ENCODE measurements at regions not wholly inside any gene's neighbourhood (a gene's known extent, or its start where the extent isn't known, plus 50 kb on each side); places are given as distances from the start of the nearest gene placed in this dataset.

DNA sequence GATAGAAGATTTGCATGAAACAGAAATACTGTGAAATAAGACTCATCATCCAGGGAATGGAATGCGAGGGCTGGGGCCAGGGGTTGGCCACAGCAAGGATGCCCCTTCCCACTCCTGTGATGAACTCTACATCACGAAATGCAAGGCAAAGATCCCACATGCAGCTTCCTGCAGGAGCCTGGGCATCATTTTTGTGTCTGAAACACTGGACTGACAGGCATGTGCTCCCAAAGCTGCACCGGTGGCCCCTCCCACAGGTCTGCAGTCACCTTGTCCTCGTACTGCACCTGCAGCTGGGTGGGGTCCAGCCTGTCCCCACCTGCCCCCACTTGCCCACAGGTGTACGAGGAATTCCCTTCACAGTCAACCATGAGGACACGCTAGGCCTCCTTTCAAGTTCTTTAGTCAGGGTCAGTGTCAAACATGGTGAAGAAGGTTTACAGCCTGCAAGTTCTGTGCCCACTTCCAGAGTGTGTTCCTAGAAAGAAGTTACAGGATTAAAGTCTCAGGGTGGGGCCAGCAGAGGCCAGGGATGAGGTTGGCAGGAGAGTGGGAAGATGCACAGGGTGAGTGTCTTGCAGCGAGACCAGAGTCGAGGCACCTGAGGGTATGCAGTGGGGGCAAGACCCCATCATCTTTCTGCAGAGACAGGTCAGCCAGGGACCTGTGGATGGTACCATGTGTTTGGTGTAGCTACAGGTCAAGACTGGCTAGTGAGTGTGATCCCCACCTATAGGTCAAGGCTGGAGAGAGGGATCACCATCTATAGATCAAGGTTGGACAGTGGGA, 155.0 kb upstream of the IRX2 start:
- in situ Hi-C loops (cut with MboI; ENCODE audit: low sequenced_read_pairs in 4 of 4), result no loop called here
- no peak for ATAC-seq

GRCh38 chr5:2905741-2906140, 154.3 kb upstream of the IRX2 start:
- ATAC-seq (no peak), DNase-seq (no peak)
- no peaks in the 10 kb centered on the region for H3K27me3 ChIP-seq
- H3K36me3 ChIP-seq, result no peaks in the 10 kb centered on the region
- no peak overlapping the region for H3K4me3 ChIP-seq
- TF ChIP-seq POLR2A (IDR thresholded peaks at IDR 0.05), result no peak
- no peak for TF ChIP-seq CTCF (IDR thresholded peaks at IDR 0.05 in 4 of 5, conservative IDR thresholded peaks at IDR 0.05 in 1 of 5)
- H3K27ac ChIP-seq, result no peak overlapping the region
- in situ Hi-C loops (cut with MboI; ENCODE audit: low sequenced_read_pairs in 4 of 4), result no loop called here
- H3K4me1 ChIP-seq, result no peaks in the 10 kb centered on the region
- intact Hi-C loops (cut with DNase I; ENCODE audit: low total_unique reads), result no loop called here
- no peaks in the 10 kb centered on the region for H3K9me3 ChIP-seq

More for the DNA sequence above, 155.0 kb upstream of the IRX2 start:
- H3K4me1 ChIP-seq, result no peaks in the 10 kb centered on the region
- H3K27me3 ChIP-seq, result no peaks in the 10 kb centered on the region
- no peaks in the 10 kb centered on the region for H3K36me3 ChIP-seq
- no peak for DNase-seq
- intact Hi-C loops (cut with DNase I; ENCODE audit: low total_unique reads), result no loop called here
- no peak overlapping the region for H3K27ac ChIP-seq
- TF ChIP-seq POLR2A (IDR thresholded peaks at IDR 0.05) (no peak), CTCF (IDR thresholded peaks at IDR 0.05 in 4 of 5, conservative IDR thresholded peaks at IDR 0.05 in 1 of 5) (no peak)
- no peaks in the 10 kb centered on the region for H3K9me3 ChIP-seq
- H3K4me3 ChIP-seq, result no peak overlapping the region

DNA sequence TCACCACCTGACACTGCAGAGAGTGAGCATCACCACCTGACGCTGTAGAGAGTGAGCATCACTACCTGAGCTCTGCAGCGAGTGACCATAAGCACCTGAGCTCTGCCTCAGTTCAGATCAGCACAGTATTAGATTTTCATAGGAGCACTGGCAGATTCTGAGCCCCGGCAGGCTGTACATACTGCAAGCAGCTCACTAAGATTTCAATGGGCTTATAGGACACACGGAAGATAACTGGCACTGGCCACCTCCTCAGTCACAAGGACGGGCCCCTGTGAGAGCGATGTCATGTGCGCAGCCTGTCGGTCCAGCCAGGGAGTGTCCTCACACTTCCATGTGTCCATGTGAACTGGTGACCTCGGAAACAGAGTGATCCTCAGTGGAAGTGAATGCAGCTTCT, 153.5 kb upstream of the IRX2 start:
- no peaks in the 10 kb centered on the region for H3K9me3 ChIP-seq
- no peaks in the 10 kb centered on the region for H3K4me1 ChIP-seq
- H3K27me3 ChIP-seq, result no peaks in the 10 kb centered on the region
- TF ChIP-seq POLR2A (IDR thresholded peaks at IDR 0.05), result no peak
- no peak for TF ChIP-seq CTCF (IDR thresholded peaks at IDR 0.05 in 4 of 5, conservative IDR thresholded peaks at IDR 0.05 in 1 of 5)
- H3K27ac ChIP-seq, result no peak overlapping the region
- DNase-seq (no peak), ATAC-seq (no peak)
- intact Hi-C loops (cut with DNase I; ENCODE audit: low total_unique reads), result no loop called here
- no peaks in the 10 kb centered on the region for H3K36me3 ChIP-seq
- no peak overlapping the region for H3K4me3 ChIP-seq
- in situ Hi-C loops (cut with MboI; ENCODE audit: low sequenced_read_pairs in 4 of 4), result no loop called here

- Histone ChIP-seq H3K27me3 (no peaks in the 10 kb centered on the region), H3K36me3 (no peaks in the 10 kb centered on the region), H3K27ac (no peak overlapping the region), H3K4me3 (no peak overlapping the region), H3K9me3 (no peaks in the 10 kb centered on the region), H3K4me1 (no peaks in the 10 kb centered on the region)
- ATAC-seq (no peak), DNase-seq (no peak)
- no peak for TF ChIP-seq CTCF (IDR thresholded peaks at IDR 0.05 in 4 of 5, conservative IDR thresholded peaks at IDR 0.05 in 1 of 5)
- no peak for TF ChIP-seq POLR2A (IDR thresholded peaks at IDR 0.05)
- intact Hi-C loops (cut with DNase I; ENCODE audit: low total_unique reads), result no loop called here
- in situ Hi-C loops (cut with MboI; ENCODE audit: low sequenced_read_pairs in 4 of 4), result no loop called here
Measured at GRCh38 chr5:2904399-2904798, 152.9 kb upstream of the IRX2 start.
